Dermis microvascular lymphatic vessel endothelial cell (primary cell): ENCODE measurements at regions not wholly inside any gene's neighbourhood (a gene's known extent, or its start where the extent isn't known, plus 50 kb on each side); places are given as distances from the start of the nearest gene placed in this dataset.

ENCODE experiments used
- DNase-seq, 2 donors: peaks; one replicate each; pipeline versions ENCODE4 v3.0.0 to v3.0.0-alpha.2; 2010; ENCODE audit warnings: low read depth in 2 of 2

DNA sequence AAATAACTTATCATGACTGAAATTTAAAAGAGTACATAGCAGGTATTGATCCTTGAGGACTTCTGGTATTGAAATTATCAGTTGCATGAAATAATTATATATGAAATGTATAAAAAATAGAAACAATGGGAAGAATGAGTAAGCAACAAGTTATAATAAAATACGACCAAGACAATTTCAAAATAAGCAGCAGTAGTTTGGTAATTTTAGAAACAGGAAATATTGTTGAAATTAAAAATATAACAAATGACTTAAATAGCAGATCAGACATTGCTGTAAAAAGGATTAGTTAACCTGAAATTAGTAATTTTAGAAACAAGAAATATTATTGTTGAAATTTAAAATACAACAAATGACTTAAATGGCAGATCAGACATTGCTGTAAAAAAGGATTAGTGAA lies 152.3 kb downstream of the BTC start:
- no peak for DNase-seq

DNA sequence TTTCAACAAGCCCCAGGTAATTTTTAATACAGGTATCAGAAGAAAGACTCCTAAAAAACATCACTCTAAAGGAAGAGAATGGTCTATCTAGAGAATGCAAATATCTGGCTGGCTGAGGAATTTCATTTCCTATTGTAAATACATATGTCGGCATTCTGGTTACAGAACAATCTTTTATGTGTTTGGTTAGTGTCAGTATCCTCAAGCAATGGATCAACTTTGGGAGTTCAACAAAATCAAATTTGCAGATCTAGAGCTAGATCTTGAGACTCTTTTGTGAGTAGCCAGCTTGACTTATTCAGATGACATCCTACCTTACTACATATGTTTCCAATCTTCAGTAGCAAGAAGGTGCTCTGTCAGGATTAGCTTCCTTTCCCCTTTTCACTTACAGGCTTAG lies 145.1 kb downstream of the BTC start:
- DNase-seq: no peak

- DNase-seq: no peak
These were observed 143.1 kb downstream of the BTC start for GRCh38 chr4:74651198-74651597.

GRCh38 chr4:74653331-74654229 lies 140.7 kb downstream of the BTC start:
- DNase-seq: no peak

- no peak for DNase-seq
These were observed 140.1 kb downstream of the BTC start for GRCh38 chr4:74654230-74654681.

GRCh38 chr4:74656596-74656995 lies 137.7 kb downstream of the BTC start:
- no peak for DNase-seq

DNA sequence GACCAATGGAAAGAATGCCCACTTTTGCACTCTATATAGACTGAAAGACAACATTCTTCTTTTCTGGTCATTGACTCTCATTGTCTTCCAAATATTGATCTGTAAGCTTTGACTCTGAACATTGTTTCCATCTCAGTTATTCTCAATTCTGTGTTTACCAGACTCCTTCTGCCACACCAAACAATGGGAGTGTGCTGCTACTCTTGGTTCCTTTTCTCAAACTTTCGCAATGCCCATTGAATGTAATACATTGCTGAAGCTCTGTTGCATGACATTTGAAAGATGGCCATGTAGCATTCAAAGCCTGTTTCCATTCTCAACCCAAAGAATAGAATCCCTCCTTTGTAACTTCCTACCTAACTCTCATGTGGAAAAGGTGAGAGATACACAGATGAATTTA lies 136.2 kb downstream of the BTC start:
- DNase-seq: no peak

- DNase-seq: peak; percentile 84 to 99
These were observed 134.5 kb downstream of the BTC start for GRCh38 chr4:74659576-74660411.

DNA sequence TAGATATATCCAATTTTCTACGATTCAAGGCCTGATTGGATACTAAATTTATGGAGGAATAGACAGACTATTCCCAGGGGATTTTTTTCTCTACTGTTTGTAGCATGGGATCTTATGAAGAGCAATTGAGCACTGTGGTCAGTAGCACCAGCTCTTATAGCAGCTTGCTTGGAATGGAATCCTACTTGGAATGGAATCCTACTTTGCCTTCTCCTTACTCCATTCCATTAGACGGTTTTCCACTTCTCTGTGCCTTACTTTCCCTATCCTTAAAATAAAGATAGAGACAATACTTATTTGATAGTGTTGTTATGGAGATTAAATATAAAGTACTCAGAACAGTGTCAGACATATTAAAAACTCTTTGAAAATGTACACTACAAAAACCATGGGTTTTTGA lies 133.5 kb downstream of the BTC start:
- no peak for DNase-seq

DNA sequence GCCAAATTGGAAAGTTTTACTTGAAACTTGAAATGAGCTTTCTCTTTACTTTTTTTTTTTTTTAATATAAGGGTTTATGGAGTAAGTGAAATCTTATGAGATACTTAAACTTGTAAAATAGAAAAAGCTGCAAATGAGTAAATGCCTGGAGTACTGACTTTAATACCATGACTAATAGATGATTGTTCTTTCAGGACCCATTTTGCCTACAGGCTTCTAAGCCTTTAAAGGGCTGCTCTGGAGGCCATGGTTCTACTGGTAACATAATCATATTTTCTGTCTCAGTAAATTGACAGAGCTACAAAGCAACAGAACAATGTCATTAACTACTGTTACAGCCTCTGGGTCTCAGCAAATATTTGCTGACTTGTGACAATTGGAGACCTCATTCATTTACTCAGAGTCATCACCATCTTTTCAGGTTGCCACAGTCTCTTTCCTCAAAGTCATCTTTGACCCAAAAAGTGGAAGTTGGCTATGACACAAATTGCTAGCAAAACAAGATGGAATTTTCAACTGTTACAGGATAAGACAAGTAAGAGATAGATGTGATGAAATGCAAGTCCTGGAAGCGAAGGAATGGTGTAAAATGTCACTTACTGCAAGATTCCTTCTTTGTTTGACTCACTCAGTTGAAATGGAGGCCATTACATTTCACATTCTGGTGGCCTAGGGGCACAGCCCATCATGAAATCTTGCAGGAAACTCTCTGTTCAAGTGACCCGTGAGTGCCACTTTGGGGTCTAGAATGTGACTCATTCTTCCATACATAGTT lies 132.7 kb downstream of the BTC start:
- no peak for DNase-seq

GRCh38 chr4:74663631-74664030 lies 130.7 kb downstream of the BTC start:
- no peak for DNase-seq

DNA sequence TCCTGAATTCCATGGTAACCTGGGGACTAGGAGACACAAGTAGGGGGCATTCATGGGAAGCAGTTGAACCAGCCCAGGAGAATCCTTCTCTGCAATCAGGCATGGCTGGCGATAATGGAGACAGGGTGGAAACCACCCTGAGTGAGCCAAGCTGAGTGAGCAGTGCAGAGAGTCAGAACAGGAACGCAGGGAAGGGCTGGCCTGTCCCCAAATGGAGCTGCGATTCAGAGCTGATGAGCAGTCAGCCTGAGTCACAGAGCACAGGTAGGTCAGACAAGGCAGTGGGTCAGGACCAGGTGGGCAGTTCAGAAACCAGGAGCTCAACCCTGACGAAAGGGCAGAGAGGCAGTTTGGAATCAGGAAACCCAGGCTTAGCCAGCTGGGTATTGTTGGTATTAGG lies 129.0 kb downstream of the BTC start:
- DNase-seq: no peak

- DNase-seq: no peak
These were observed 128.4 kb downstream of the BTC start for GRCh38 chr4:74665876-74666275.

DNA sequence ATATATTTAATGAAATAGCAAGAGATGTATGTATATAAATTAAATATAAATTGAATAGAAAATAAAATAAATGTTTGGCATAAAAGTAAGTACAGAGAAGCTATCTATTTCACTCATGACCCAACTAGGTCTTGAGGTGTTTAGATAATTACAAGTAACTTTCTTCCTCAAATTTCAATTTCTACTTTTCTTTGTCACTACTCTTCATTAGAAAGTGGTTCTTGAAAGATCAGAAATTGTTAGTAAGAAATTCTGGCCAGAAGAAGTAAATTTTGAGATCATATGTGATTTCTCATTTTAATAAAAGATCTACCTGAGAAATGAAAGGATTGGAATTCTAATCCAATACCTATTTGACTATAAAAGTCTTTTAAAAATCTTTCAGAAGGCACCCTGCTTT lies 126.9 kb downstream of the BTC start:
- DNase-seq: no peak

- DNase-seq: no peak
These were observed 126.4 kb downstream of the BTC start for GRCh38 chr4:74667944-74668343.

- DNase-seq: no peak
These were observed 124.6 kb downstream of the BTC start for GRCh38 chr4:74669702-74670101.

GRCh38 chr4:74670583-74670982 lies 123.7 kb downstream of the BTC start:
- DNase-seq: peak in 1 of 2 donors; percentile 6

GRCh38 chr4:74671080-74671698 lies 123.1 kb downstream of the BTC start:
- DNase-seq: peak; percentile 63 to 88

GRCh38 chr4:74674750-74675149 lies 119.6 kb downstream of the BTC start:
- no peak for DNase-seq

- DNase-seq: peak; percentile 58 to 75
These were observed 118.5 kb downstream of the BTC start for GRCh38 chr4:74675673-74676279.
